NCI-H748 treated with DMSO at 0.1 percent for 48 hours (cell line): ENCODE measurements at regions not wholly inside any gene's neighbourhood (a gene's known extent, or its start where the extent isn't known, plus 50 kb on each side); places are given as distances from the start of the nearest gene placed in this dataset.

Source experiments
- DNase-seq: peaks from one replicate; lab custom pipeline; 2025; lab: John Stamatoyannopoulos, UW

- DNase-seq, result no peak
Measured at GRCh38 chr7:13144673-13145072, 457.2 kb downstream of the ARL4A start.

DNA sequence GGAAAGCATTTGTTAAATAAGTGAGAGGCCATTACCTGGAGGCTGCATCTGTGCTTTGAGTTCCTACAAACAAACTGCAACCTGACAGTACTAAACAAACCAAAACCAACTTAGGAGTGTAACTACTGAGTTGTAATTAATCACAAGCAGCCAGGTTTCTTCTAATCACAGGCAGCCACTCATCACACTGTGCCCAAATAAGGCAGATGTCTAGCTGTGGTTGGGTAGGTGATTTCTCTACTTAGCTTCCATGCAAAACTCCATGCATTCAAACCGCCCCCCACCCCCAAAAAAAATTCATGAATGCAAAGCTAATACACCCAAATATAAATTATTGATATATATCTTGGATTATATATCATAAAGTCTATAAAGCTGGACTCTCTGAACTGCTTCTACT is 461.1 kb downstream of the ARL4A start:
- DNase-seq, result no peak

DNA sequence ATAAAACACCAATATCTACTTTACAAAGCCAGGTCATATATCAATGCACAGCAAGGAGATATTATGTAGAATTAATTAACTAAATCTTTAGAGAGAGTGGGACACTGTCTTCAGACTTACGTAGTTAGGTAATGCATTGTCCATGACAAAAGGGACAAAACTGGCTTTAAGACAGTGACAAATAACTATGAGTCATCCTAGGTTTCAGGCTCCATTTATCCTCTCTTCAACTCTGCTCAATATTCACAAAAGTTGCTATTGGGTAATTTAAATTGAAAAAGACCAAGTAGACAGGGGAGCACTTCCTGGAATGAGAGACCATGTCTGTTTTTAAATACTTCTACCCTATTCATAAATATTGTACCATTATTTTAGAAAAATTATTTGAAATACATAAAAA is 464.5 kb downstream of the ARL4A start:
- no peak for DNase-seq

DNA sequence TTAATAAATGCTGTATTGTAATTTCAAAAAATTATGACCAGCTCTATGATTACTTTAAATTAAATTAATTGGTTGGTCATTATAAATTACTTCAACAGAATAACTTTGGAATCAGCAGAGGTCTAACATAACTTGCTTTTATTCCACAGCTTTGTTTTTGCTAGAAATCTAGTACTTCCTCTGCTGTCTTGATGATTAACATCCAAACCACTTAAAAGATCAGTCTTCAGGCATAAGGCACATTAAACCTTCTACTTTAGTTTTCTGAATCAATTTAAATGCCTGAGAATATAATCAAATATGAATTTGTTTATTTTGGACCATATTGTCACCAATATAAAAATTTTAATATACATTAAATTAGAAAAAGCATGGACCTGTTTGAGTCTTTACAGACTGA is 465.3 kb downstream of the ARL4A start:
- no peak for DNase-seq

DNA sequence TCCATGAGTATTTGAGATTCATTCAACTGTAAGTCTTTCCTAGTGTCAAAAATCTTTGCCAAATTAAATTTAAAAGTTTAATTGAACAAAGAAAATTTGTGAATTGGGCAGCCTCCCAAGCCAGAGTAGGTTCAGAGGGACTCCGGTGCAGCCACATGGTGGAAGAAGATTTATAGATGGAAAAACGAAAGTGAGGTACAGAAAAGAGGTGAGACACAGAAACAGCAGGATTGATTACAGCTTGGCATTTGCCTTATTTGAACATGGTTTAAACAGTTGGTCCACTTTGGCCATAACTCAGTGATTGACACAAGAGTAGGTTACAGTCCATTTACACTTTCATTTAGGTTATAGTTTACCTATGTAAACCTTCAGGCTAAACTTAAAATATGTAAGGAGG is 465.8 kb downstream of the ARL4A start:
- no peak for DNase-seq

DNA sequence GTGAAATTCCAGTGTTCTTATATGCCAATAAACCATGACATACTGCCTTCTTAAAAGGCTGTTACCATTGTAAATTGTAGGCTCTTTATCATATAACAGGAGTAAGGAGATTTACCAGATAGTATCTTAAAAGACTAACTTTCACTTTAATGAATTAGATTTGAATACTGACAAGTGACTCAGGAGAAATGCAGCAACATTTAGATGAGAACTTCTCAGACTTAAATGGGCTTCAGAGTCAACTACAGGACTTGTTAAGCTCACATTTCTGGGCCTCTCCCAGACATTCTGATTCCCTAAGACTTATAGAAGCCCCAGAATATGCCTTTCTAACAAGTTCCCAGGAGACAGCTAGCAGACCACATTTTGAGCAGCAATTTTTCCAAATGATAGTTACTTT is 466.3 kb downstream of the ARL4A start:
- no peak for DNase-seq

DNA sequence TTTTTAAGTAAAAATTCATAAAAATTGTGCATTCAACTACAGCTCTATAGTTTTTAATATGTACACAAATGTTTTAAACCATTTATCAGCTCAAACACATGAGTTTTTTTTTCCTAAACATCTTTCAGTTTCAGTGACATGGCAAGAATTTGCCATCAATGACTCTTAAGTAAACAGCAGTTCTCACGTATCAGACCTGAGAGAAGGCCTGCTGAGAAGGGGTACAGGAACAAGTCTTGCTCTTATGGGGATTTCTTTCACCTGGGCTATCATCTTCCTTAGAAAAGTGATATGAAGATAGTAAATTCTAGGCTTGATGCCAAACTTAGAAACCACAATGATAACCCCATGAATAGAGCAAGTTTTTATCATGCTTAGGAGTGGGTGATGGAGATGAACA is 467.8 kb downstream of the ARL4A start:
- DNase-seq, result no peak

GRCh38 chr7:13159003-13159402 is 471.6 kb downstream of the ARL4A start:
- DNase-seq, result no peak

GRCh38 chr7:13159467-13160184 is 472.2 kb downstream of the ARL4A start:
- DNase-seq, result no peak

DNA sequence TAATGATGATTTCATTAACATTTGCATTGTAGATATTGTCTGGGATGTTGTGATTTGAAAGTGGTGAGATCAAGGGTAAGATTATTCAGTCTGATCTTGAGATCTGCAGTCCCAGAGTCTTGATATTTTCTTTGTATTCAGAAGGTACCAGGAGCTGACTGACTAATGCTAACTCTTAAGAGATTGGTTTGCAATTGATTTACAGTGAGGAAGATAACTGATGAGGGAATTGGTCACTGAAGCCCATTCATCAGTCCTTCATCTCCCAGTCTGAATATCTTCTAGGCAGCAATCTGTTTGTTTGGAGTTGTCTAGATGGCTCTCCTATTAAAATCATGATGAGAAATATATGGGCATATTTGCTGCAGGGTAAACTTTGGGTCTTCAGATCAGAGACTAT is 473.7 kb downstream of the ARL4A start:
- no peak for DNase-seq

DNA sequence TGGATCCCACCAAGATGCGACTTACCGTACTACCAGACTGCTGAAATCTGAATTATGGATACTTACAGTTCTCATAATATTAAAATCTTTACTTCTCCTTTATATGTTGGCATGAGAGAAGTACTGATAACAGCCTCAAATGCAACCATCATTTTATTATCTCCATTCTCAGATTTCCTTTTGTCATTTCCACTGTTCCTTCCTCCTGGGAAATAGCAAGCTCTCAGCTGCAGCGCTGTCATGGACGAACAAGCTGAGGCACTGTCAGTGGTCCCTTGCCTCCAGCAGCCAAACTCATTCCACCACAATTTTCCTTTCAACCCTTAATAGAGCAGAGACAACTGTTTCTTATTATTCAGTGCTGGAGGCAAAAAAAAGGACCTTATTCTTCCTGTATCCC is 478.4 kb downstream of the ARL4A start:
- DNase-seq, result no peak

DNA sequence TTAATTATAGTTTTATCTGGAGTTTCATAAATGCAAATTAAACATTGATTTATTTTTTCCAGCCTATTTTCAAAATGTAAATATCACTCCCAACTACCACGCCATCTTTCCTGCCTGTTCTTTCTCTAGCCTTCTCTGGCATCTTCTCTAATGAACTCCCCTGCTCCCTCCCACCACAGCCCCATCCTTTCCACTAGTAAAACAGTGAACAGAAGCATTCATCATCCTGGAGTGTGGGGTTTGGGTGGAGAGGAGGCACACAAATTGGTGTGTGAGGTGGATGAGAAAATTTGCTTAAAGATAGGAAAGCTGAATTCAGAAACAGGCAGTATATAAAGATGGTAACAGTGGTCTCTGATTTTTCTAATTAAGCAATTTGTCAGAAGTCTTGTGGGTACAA is 479.4 kb downstream of the ARL4A start:
- DNase-seq, result no peak

GRCh38 chr7:13169356-13169755 is 481.9 kb downstream of the ARL4A start:
- DNase-seq, result no peak

GRCh38 chr7:13174991-13175390 is 487.6 kb downstream of the ARL4A start:
- no peak for DNase-seq

DNA sequence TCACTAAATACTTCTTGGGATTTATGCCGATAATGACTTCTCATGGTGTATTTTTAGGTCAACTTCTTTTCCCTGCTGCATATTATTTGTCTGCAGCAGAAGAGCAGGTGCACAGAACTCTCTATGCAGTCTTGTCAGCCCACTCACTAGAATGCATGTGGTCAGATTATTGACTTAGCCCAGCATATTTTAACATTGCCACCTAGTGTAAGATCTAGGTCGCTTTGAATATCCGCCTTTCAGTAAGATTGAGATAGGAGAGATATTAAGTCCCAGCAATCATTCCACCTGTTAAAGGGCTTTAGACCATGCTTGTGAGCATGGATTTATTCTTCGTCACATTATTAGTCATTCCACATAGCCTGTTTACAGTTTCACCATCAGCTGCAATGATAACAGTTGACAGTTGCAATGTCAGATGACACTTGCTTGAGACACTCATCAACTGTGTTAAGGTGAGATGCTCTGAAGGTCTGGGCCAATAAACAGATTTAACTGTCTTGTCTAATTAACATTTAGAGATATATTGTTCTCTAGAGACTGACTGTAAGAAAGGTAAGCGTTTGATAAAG is 491.7 kb downstream of the ARL4A start:
- DNase-seq, result no peak

DNA sequence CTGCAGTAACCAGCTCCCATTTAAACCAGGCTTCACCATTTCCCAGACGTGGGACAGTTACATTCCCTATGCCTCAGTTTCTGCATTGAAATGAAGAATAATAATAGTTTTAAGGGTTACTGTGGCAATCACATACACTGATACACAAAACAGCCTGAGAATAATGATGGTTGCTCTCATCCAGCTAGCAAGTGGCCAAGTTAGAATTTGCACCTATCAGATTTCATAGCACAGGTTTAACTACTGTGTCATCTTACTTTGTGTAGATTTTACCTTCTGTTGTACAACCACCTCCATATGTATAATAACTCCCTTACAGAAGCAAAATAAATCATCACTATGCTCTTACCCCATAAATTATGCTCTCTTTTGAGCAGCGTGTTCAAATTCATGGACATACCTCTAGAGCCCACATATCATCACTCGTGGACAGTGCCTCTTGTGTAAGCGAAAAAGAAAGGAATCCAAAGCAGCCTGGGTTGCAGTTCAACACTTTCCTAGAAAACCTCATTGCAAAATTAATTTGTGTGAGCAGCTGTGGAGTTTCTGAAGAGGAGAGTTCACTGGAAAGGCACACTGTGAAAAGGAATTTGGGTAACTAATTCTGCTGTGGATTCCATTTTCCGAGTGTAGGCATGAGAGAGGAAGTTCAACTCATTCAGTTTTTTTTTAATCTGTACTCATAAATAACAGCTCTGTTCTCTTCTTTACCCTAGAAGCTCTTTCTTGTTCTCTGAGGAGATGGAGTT is 492.5 kb downstream of the ARL4A start:
- no peak for DNase-seq

DNA sequence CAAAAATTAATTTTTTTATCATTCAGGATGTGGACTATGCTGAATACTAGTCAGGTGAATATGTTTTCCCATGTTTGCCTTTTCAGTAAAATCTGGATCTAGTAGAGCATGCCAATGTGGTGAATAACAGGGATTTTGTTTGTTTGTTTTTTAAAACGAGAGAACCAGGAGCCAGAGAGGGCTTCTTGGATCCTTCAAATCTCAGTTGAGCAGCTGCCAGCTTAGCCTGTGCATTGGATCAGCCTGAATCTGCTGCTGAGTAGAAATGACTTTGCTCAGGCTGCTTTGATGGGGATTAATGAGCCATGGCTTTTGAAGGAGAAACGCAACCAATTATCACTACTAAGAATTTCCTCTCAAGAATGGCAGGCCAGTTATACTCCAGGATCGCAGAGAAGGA is 493.8 kb downstream of the ARL4A start:
- no peak for DNase-seq

DNA sequence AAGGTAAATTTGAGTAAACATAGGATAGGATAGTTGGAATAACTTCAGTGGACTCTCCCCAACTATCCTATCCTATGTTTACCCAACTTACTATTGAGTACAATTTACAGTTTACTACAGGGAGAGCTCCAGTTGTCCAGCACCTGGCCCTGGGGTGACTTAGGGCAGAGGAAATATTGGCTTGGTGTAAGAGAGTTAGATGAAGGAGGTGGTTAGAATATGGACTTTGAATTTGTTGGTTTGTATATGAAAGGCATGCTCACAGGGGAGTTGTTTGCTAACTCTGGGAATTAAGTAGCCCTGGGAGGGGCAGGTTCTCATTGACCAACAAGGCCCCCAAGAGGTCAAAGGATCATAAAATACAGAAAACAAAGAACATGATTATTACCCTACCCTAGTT is 497.7 kb downstream of the ARL4A start:
- DNase-seq, result no peak

- no peak for DNase-seq
Measured at GRCh38 chr7:13188236-13188805, 500.9 kb downstream of the ARL4A start.

GRCh38 chr7:13188922-13189321 is 501.5 kb downstream of the ARL4A start:
- no peak for DNase-seq

- DNase-seq, result no peak
Measured at GRCh38 chr7:13189668-13190067, 502.2 kb downstream of the ARL4A start.

DNA sequence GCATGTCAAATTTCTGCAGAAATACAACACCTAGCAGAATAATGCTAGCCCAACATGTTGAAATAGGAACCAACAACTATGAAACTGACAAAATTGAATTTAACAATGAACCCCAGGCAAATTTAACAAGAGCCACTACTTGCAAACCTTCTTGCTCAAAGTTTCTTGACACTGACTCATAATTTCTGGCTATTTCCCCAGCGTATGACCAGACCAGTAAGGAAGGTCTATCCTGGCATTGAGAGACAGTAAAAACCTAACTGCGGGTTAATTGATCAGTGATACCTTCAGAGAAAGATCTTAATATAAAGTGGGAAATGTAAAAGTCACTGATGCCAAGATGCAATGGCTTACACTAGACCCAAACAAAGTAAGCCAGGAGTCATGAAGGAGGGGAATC is 510.1 kb downstream of the ARL4A start:
- no peak for DNase-seq

- DNase-seq, result no peak
Measured at GRCh38 chr7:13198036-13198435, 510.6 kb downstream of the ARL4A start.
